OCI-LY3 (cell line): ENCODE measurements at regions not wholly inside any gene's neighbourhood (a gene's known extent, or its start where the extent isn't known, plus 50 kb on each side); places are given as distances from the start of the nearest gene placed in this dataset.

Source experiments
- H2AFZ ChIP-seq: fragments of 200-600, 300-600 bp; shearing (Covaris generic); 2 replicates; pipeline ENCODE4 v1.6.0; 2014; ENCODE audit warnings: antibody characterized with exemption, low read depth, low read length
- H3K27ac ChIP-seq: fragments of 200-600, 300-600 bp; sonication (generic); 2 replicates; pipeline ENCODE4 v1.5.1; 2014; ENCODE audit warnings: mild to moderate bottlenecking, low read length, moderate library complexity, mixed read lengths
- H3K27me3 ChIP-seq: fragments of 200-600, 300-600 bp; sonication (generic); 2 replicates; pipeline ENCODE4 v1.6.1; 2014; ENCODE audit warnings: low read depth, low read length, mixed read lengths
- H3K36me3 ChIP-seq: fragments of 200-600, 300-600 bp; sonication (generic); replicated peaks from 2 replicates; pipeline ENCODE3; 2014; ENCODE audit warnings: low read depth, low read length, mixed read lengths
- H3K4me1 ChIP-seq: fragments of 300-600, 200-600 bp; sonication (generic); 2 replicates; pipeline ENCODE4 v1.6.1; 2014; ENCODE audit warnings: low read length, mixed read lengths
- H3K4me2 ChIP-seq: fragments of 200-600, 300-600 bp; sonication (generic); 2 replicates; pipeline ENCODE4 v1.6.1; 2014; ENCODE audit warnings: low read length, mixed read lengths
- H3K4me3 ChIP-seq: fragments of 300-600, 200-600 bp; sonication (generic); 2 replicates; pipeline ENCODE4 v1.5.1; 2014; ENCODE audit warnings: antibody characterized with exemption, mild to moderate bottlenecking, low read length, moderate library complexity
- H3K79me2 ChIP-seq: fragments of 300-600, 200-600 bp; shearing (Covaris generic); 2 replicates; pipeline ENCODE4 v1.6.1; 2014; ENCODE audit warnings: mild to moderate bottlenecking, low read length, mixed read lengths
- H3K9ac ChIP-seq: fragments of 300-600, 200-600 bp; shearing (Covaris generic); 2 replicates; pipeline ENCODE4 v1.6.0; 2014; ENCODE audit warnings: mild to moderate bottlenecking, low read length, moderate library complexity
- H3K9me3 ChIP-seq: fragments of 200-600, 300-600 bp; shearing (Covaris generic); 2 replicates; pipeline ENCODE4 v1.6.1; 2014; ENCODE audit warnings: low read length, mixed read lengths; ENCODE audit not compliant: insufficient read depth
- H4K20me1 ChIP-seq: fragments of 200-600, 300-600 bp; sonication (generic); 2 replicates; pipeline ENCODE4 v1.6.1; 2016; ENCODE audit warnings: low read length, mixed read lengths; ENCODE audit not compliant: insufficient read depth
- EZH2phosphoT487 ChIP-seq: fragments of 200-600 bp; shearing (Covaris generic); IDR thresholded peaks from 2 replicates; pipeline ENCODE4 v1.6.1; 2018; ENCODE audit warnings: antibody characterized with exemption, mixed run types, low read depth
- TF ChIP-seq, protein P1 (sequence below): fragments of 200-600, 300-600 bp; sonication (generic); IDR thresholded peaks from 2 replicates; pipeline ENCODE4 v1.5.1; 2014; ENCODE audit warnings: antibody characterized with exemption, low read length, low read depth

DNA sequence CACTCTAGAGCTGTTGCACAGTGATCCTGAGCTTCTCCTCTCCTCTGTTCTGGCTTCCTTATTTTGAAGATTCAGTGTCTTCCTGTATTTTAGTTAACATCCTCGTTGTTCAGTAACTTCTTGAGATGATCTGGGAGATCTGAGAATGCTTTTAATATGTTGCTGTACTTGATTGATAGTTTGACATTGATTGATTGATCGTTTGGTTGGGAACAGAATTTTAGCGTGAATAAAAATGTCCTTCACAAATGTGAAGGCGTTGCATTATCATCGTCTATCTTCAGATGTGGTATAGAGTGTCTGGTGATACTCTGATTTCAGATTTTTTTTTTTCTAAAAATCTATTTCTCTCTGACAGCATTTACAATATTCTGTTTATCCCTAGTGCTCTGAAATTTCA is 80.1 kb upstream of the KLF12 start:
- Histone ChIP-seq H3K4me1 (no peaks in the 10 kb centered on the region), H2AFZ (no peak overlapping the region), H3K4me2 (no peak overlapping the region), H3K36me3 (no peaks in the 10 kb centered on the region), H4K20me1 (no peaks in the 10 kb centered on the region), H3K27me3 (no peaks in the 10 kb centered on the region), H3K27ac (no peak overlapping the region), H3K9ac (no peak overlapping the region), H3K9me3 (no peaks in the 10 kb centered on the region), H3K4me3 (no peak overlapping the region), H3K79me2 (no peaks in the 10 kb centered on the region)
- TF ChIP-seq, protein P1, sequence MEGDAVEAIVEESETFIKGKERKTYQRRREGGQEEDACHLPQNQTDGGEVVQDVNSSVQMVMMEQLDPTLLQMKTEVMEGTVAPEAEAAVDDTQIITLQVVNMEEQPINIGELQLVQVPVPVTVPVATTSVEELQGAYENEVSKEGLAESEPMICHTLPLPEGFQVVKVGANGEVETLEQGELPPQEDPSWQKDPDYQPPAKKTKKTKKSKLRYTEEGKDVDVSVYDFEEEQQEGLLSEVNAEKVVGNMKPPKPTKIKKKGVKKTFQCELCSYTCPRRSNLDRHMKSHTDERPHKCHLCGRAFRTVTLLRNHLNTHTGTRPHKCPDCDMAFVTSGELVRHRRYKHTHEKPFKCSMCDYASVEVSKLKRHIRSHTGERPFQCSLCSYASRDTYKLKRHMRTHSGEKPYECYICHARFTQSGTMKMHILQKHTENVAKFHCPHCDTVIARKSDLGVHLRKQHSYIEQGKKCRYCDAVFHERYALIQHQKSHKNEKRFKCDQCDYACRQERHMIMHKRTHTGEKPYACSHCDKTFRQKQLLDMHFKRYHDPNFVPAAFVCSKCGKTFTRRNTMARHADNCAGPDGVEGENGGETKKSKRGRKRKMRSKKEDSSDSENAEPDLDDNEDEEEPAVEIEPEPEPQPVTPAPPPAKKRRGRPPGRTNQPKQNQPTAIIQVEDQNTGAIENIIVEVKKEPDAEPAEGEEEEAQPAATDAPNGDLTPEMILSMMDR: no peak
- no peak for TF ChIP-seq EZH2phosphoT487

DNA sequence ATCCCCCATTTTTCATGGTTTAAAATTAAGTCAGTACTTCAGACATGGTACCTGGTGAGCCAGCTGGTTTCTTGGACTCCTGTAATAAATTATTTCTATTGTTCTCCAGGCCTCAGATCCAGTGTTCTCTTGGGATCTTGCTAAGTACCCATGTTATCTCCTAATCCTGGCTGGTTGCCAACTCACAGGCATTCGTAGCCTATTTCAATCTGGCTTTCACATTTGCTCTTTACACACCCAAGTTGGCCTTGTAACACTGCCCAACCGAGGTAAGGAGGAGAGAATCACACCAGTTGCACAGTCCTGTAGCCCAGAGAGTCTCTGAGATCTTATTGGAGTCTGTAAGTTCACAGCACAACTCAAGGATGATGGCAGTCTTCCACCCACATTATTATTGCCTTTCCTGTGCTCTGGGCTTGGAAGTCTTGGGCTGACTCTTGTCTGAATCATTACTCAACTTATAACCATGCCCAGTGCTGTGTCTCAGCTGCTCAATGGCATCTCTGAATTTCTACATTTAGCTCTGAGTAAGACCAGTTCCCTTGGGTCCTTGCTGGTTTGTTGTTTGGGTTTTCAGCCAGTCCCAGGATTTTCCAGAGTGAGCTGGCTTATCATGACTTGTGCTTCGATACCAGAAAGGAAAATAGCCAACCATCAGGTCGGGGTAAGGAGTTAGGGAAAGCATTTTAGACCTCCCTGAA is 76.6 kb upstream of the KLF12 start:
- Histone ChIP-seq H2AFZ (no peak overlapping the region), H3K79me2 (no peaks in the 10 kb centered on the region), H3K9ac (no peak overlapping the region), H4K20me1 (no peaks in the 10 kb centered on the region), H3K4me2 (no peak overlapping the region), H3K27me3 (no peaks in the 10 kb centered on the region), H3K4me3 (no peak overlapping the region), H3K9me3 (no peaks in the 10 kb centered on the region), H3K36me3 (no peaks in the 10 kb centered on the region), H3K4me1 (no peaks in the 10 kb centered on the region), H3K27ac (no peak overlapping the region)
- TF ChIP-seq, protein P1: no peak
- no peak for TF ChIP-seq EZH2phosphoT487

DNA sequence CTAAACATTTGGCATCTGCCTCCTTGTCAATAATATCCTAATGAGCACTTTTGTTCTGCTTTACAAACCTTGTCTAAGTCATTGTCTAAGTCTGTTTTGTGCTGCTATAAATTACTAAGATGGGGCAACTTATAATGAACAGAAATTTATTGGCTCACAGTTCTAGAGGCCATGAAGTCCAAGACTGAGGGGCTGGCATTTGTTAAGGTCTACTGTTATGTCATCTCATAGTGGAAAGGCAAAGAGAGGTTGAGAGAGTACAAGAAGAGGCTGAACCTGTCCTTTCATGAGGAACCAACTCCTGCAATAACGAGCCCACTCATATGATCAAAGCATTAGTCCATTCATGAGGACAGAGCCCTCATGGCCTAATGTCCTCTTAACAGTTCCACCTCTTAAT is 72.7 kb upstream of the KLF12 start:
- Histone ChIP-seq H3K27me3 (no peaks in the 10 kb centered on the region), H3K4me2 (no peak overlapping the region), H3K36me3 (no peaks in the 10 kb centered on the region), H3K79me2 (no peaks in the 10 kb centered on the region), H3K9me3 (no peaks in the 10 kb centered on the region), H3K9ac (no peak overlapping the region), H3K27ac (no peak overlapping the region), H3K4me1 (no peaks in the 10 kb centered on the region), H2AFZ (no peak overlapping the region), H4K20me1 (no peaks in the 10 kb centered on the region), H3K4me3 (no peak overlapping the region)
- TF ChIP-seq, protein P1: no peak
- no peak for TF ChIP-seq EZH2phosphoT487

DNA sequence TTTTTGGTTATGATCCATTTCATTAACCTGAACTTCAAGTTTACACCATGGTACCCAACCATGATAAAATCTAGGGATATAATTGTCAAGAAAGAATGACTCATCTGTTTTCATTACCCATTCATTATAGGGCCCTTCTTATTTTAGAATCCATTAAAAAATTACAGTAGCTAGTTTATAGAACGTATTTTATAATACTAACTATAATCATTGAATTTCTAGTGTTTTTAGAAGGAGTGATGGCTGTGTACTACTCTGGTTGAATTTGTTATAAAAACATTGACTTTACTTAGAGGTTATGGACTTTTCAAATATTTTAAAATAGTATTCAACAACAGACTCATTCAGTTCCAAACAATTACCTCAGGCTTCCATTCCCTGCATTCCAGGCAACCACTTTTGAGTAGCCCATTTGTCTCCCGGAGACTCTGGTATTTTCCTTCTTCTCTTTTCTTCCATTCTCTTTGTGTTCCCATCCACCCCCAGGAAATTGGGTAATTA is 71.9 kb upstream of the KLF12 start:
- TF ChIP-seq, protein P1: no peak
- TF ChIP-seq EZH2phosphoT487: no peak
- no peaks in the 10 kb centered on the region for H3K79me2 ChIP-seq

More for the DNA sequence above, 71.9 kb upstream of the KLF12 start:
- Histone ChIP-seq H3K36me3 (no peaks in the 10 kb centered on the region), H3K9ac (no peak overlapping the region), H3K27ac (no peak overlapping the region), H3K9me3 (no peaks in the 10 kb centered on the region), H3K4me2 (no peak overlapping the region), H3K27me3 (no peaks in the 10 kb centered on the region), H4K20me1 (no peaks in the 10 kb centered on the region), H3K4me1 (no peaks in the 10 kb centered on the region), H3K4me3 (no peak overlapping the region), H2AFZ (no peak overlapping the region)
